K562 (cell line): ENCODE measurements at regions not wholly inside any gene's neighbourhood (a gene's known extent, or its start where the extent isn't known, plus 50 kb on each side); places are given as distances from the start of the nearest gene placed in this dataset.

Source experiments
- ATAC-seq: fragments of 200-7000 bp; cut with Tn5 transposase; 3 replicates; pipeline ENCODE4 v1.9.1; 2020; ENCODE audit warnings: moderate library complexity
- BruUV-seq: library from RNA; stranded (reverse); fragments of 400-500 nt; replicated peaks from 2 replicates; lab custom pipeline; 2021; lab: Mats Ljungman, UMichigan
- CTCF ChIA-PET: fragments of 300-600 bp; formaldehyde crosslinking; extraction: SDS; loops from one replicate; lab custom pipeline; 2021; ENCODE audit warnings: low intra/inter-chr PET ratio; lab: Yijun Ruan, JAX
- POLR2A ChIA-PET: fragments of 300-600, 350-650 bp; sonication (Branson Sonifier 250); formaldehyde crosslinking; extraction: SDS; loops from one replicate; lab custom pipeline; 2021; ENCODE audit warnings: antibody characterized with exemption, inconsistent platforms; lab: Yijun Ruan, JAX
- DNase-seq, 4 experiments: peaks; one replicate each; pipeline versions ENCODE4 v3.0.0 to v3.0.0-alpha.2; 2011 to 2018; ENCODE audit warnings: low spot score in 3 of 4, mixed read lengths in 3 of 4; ENCODE audit errors: extremely low read depth in 1 of 4
- FAIRE-seq: peaks from 2 replicates; lab custom pipeline; 2011; peaks lifted over from hg19 to GRCh38; lab: Jason Lieb, UNC
- H2AFZ ChIP-seq: 2 replicates; pipeline ENCODE4 v1.6.0; 2011; ENCODE audit warnings: low read depth, low read length, control low read depth, inconsistent platforms
- H3K27ac ChIP-seq: fragments of 200-600 bp; 3 replicates; pipeline ENCODE4 v1.8.0; 2011; ENCODE audit warnings: low read depth, mild to moderate bottlenecking, control low read depth, inconsistent platforms, low read length, moderate library complexity, mixed read lengths; ENCODE audit errors: extremely low read depth
- H3K27me3 ChIP-seq, 2 experiments: fragments of 300-600 bp in 1 of 2; 2 replicates in 1 of 2; 3 replicates in 1 of 2; pipeline versions ENCODE4 v1.6.0 to v1.8.0; 2011; ENCODE audit warnings: inconsistent platforms in 2 of 2, low read length in 2 of 2, mild to moderate bottlenecking in 1 of 2, mixed read lengths in 1 of 2, moderate library complexity in 1 of 2; ENCODE audit not compliant: control insufficient read depth in 2 of 2, insufficient read depth in 2 of 2
- H3K36me3 ChIP-seq: fragments of 300-600 bp; 3 replicates; pipeline ENCODE4 v1.8.0; 2011; ENCODE audit warnings: mild to moderate bottlenecking, low read length, inconsistent platforms; ENCODE audit not compliant: control insufficient read depth, insufficient read depth
- H3K4me1 ChIP-seq, 2 experiments: fragments of 200-600 bp in 1 of 2; replicated peaks in 1 of 2; 2 replicates in 1 of 2; 3 replicates in 1 of 2; pipeline versions ENCODE4 v1.5.1 to v1.8.0; 2011; ENCODE audit warnings: inconsistent platforms in 2 of 2, low read length in 2 of 2, mild to moderate bottlenecking in 1 of 2, mixed read lengths in 1 of 2, moderate library complexity in 1 of 2; ENCODE audit not compliant: control insufficient read depth in 2 of 2, insufficient read depth in 2 of 2
- H3K4me2 ChIP-seq: 2 replicates; pipeline ENCODE4 v1.6.1; 2011; ENCODE audit warnings: low read length, control low read depth, inconsistent platforms, mixed read lengths; ENCODE audit not compliant: insufficient read depth
- H3K4me3 ChIP-seq: fragments of 200-600 bp; sonication (generic), shearing (Covaris generic); 2 replicates; pipeline ENCODE4 v1.5.1; 2016; ENCODE audit warnings: control low read depth, inconsistent platforms
- H3K79me2 ChIP-seq: fragments of 200-600 bp; 3 replicates; pipeline ENCODE4 v1.8.0; 2011; ENCODE audit warnings: low read length, inconsistent platforms; ENCODE audit not compliant: control insufficient read depth, insufficient read depth
- H3K9ac ChIP-seq, 2 experiments: 2 replicates each; pipeline versions ENCODE4 v1.6.0 to v1.6.1; 2011; ENCODE audit warnings: low read depth in 2 of 2, low read length in 2 of 2, control low read depth in 1 of 2, inconsistent platforms in 1 of 2, mild to moderate bottlenecking in 1 of 2, mixed read lengths in 1 of 2; ENCODE audit not compliant: insufficient read depth in 1 of 2
- H3K9me1 ChIP-seq: one replicate; pipeline ENCODE4 v1.6.0; 2011; ENCODE audit warnings: inconsistent platforms, mild to moderate bottlenecking, low read length, moderate library complexity; ENCODE audit not compliant: control insufficient read depth, insufficient read depth
- H3K9me3 ChIP-seq: replicated peaks from 2 replicates; pipeline ENCODE4 v1.5.1; 2011; ENCODE audit warnings: low read depth, low read length, inconsistent platforms; ENCODE audit not compliant: control insufficient read depth, insufficient read depth
- H4K20me1 ChIP-seq: replicated peaks from 2 replicates; pipeline ENCODE4 v1.6.1; 2011; ENCODE audit warnings: low read length, inconsistent platforms, mixed read lengths; ENCODE audit not compliant: control insufficient read depth, insufficient read depth
- CAMTA2 ChIP-seq: fragments of 250-450 bp; sonication (Bioruptor Pico); conservative IDR thresholded peaks from 2 replicates; pipeline ENCODE4 v1.5.1; 2022
- CREM ChIP-seq: IDR thresholded peaks from 2 replicates; pipeline ENCODE4 v1.6.1; 2014; ENCODE audit warnings: antibody characterized with exemption, low read depth
- GMEB1 ChIP-seq: fragments of 250-450 bp; sonication (Bioruptor Pico); IDR thresholded peaks from 2 replicates; pipeline ENCODE4 v1.4.0; 2020; ENCODE audit warnings: mild to moderate bottlenecking
- PCBP1 ChIP-seq: fragments of 200-400 bp; formaldehyde crosslinking; IDR thresholded peaks from 2 replicates; pipeline ENCODE4 v1.6.1; 2018; ENCODE audit warnings: mild to moderate bottlenecking, low read depth, low read length; ENCODE audit not compliant: poor library complexity, severe bottlenecking
- SMAD2 ChIP-seq: fragments of 150-350 bp; IDR thresholded peaks from 2 replicates; pipeline ENCODE4 v1.6.1; 2014; ENCODE audit warnings: low read depth, mild to moderate bottlenecking, low read length
- SMARCA5 ChIP-seq: fragments of 450-650 bp; IDR thresholded peaks from 2 replicates; pipeline ENCODE4 v1.6.1; 2016
- TFE3 ChIP-seq: fragments of 450-650 bp; formaldehyde crosslinking; IDR thresholded peaks from 2 replicates; pipeline ENCODE4 v1.4.0; 2020; ENCODE audit warnings: mild to moderate bottlenecking, mixed read lengths
- WHSC1 ChIP-seq: IDR thresholded peaks from one replicate; pipeline ENCODE4 v1.6.1; 2012; ENCODE audit warnings: low read length, control low read depth, inconsistent platforms
- ZNF184 ChIP-seq: sonication (generic); formaldehyde crosslinking; IDR thresholded peaks from 2 replicates; pipeline ENCODE4 v1.5.0; 2020; ENCODE audit warnings: missing genetic modification reagents
- ZNF316 ChIP-seq: fragments of 450-650 bp; IDR thresholded peaks from 2 replicates; pipeline ENCODE4 v1.6.1; 2016
- ZNF384 ChIP-seq: IDR thresholded peaks from 2 replicates; pipeline ENCODE4 v1.6.1; 2012; ENCODE audit warnings: low read depth, low read length, improper control_type of control experiment
- WGBS: fragments of 100-300 bp; shearing (Covaris generic); methylation state at CpG from one replicate; pipeline ENCODE4 v1.1.6; 2016; ENCODE audit warnings: low coverage, mixed read lengths; ENCODE audit not compliant: insufficient coverage; ENCODE audit errors: missing lambda C conversion rate; 5-methylcytosine and 5-hydroxymethylcytosine counted together
- in situ Hi-C: fragments of 300-500 bp; cut with MboI; formaldehyde crosslinking; loops from 4 replicates; pipeline ENCODE4 v1.15.0; 2018; ENCODE audit warnings: inconsistent platforms, mixed read lengths
- intact Hi-C: fragments of 100-400 bp; cut with micrococcal nuclease; formaldehyde crosslinking; loops from 2 replicates; pipeline ENCODE4 v1.14.2; 2022

GRCh38 chr9:108568093-108568492 lies 287.7 kb downstream of the ACTL7B start:
- in situ Hi-C loops (loop anchor here (10.0 kb wide), 2 partner anchors 1093 to 1143 kb away; no protein-coding TSS in a partner anchor), intact Hi-C loops (loop anchor here (5.0 to 10.0 kb wide), 2 partner anchors 194 to 283 kb away; no protein-coding TSS in a partner anchor)
- Histone ChIP-seq H3K9me1 (no peaks in the 10 kb centered on the region), H4K20me1 (no peaks in the 10 kb centered on the region), H3K4me1 (no peaks in the 10 kb centered on the region), H3K9me3 (no peaks in the 10 kb centered on the region), H2AFZ (no peak overlapping the region), H3K36me3 (no peaks in the 10 kb centered on the region), H3K4me2 (no peak overlapping the region), H3K27me3 (no peaks in the 10 kb centered on the region), H3K4me3 (no peak overlapping the region), H3K27ac (no peak overlapping the region), H3K79me2 (no peaks in the 10 kb centered on the region), H3K9ac (no peak overlapping the region)
- CTCF ChIA-PET, result no interaction called here
- TF ChIP-seq TFE3 (CRISPR knock-in tag) (peak; percentile 44; the same call in 1 of the 2 replicates), SMAD2 (no peak)
- WGBS, result 0% methylated on average over 3 of the region's 3 CpGs
- ATAC-seq (no peak), DNase-seq (no peak), FAIRE-seq (no peak)
- BruUV-seq, result no TSS peak
- POLR2A ChIA-PET, result interaction anchor here (1.0 kb wide), 1 partner anchor 10 kb away, joined by 3 read pairs; no protein-coding TSS in a partner anchor

- Histone ChIP-seq H3K4me1 (no peaks in the 10 kb centered on the region), H3K9me3 (no peaks in the 10 kb centered on the region), H3K79me2 (no peaks in the 10 kb centered on the region), H4K20me1 (no peaks in the 10 kb centered on the region), H3K27me3 (no peaks in the 10 kb centered on the region), H2AFZ (no peak overlapping the region), H3K9ac (no peak overlapping the region), H3K36me3 (no peaks in the 10 kb centered on the region), H3K9me1 (no peaks in the 10 kb centered on the region), H3K27ac (no peak overlapping the region), H3K4me2 (no peak overlapping the region), H3K4me3 (no peak overlapping the region)
- ChIA-PET POLR2A (interaction anchor here (1.0 kb wide), 1 partner anchor 9 kb away, joined by 3 read pairs; no protein-coding TSS in a partner anchor), CTCF (no interaction called here)
- no TSS peak for BruUV-seq
- in situ Hi-C loops (loop anchor here (10.0 kb wide), 2 partner anchors 1093 to 1143 kb away; no protein-coding TSS in a partner anchor), intact Hi-C loops (loop anchor here (5.0 to 10.0 kb wide), 2 partner anchors 195 to 283 kb away; no protein-coding TSS in a partner anchor)
- 0% methylated on average over 1 of the region's 1 CpG for WGBS
- DNase-seq (no peak), ATAC-seq (no peak), FAIRE-seq (no peak)
- TF ChIP-seq ZNF316 (no peak), SMARCA5 (no peak), GMEB1 (no peak), PCBP1 (no peak), CREM (no peak), CAMTA2 (CRISPR knock-in tag) (no peak), ZNF384 (no peak), WHSC1 (no peak), ZNF184 (no peak)
These were observed 288.2 kb downstream of the ACTL7B start for GRCh38 chr9:108567571-108567970.
